Smooth muscle cell (in vitro differentiated cells): ENCODE measurements at regions not wholly inside any gene's neighbourhood (a gene's known extent, or its start where the extent isn't known, plus 50 kb on each side); places are given as distances from the start of the nearest gene placed in this dataset.

Experiments
- DNase-seq: peaks from one replicate; lab custom pipeline; 2025; ENCODE audit not compliant: unreplicated experiment; lab: John Stamatoyannopoulos, UW
- H2AFZ ChIP-seq: fragments of 200-600 bp; sonication (generic); 2 replicates; pipeline ENCODE4 v1.6.0; 2016; ENCODE audit warnings: antibody characterized with exemption, low read depth, mild to moderate bottlenecking
- H3F3A ChIP-seq: fragments of 200-600 bp; sonication (generic); 2 replicates; pipeline ENCODE4 v1.6.0; 2017; ENCODE audit warnings: antibody characterized with exemption, low read depth
- H3K27ac ChIP-seq: fragments of 200-600 bp; sonication (generic); 2 replicates; pipeline ENCODE4 v1.5.1; 2016; ENCODE audit warnings: low read depth, mild to moderate bottlenecking
- H3K27me3 ChIP-seq: fragments of 200-600 bp; sonication (generic); 2 replicates; pipeline ENCODE4 v1.6.1; 2016; ENCODE audit warnings: low read depth, mild to moderate bottlenecking
- H3K36me3 ChIP-seq: fragments of 200-600 bp; sonication (generic); 2 replicates; pipeline ENCODE4 v1.5.1; 2016; ENCODE audit warnings: low read depth
- H3K4me1 ChIP-seq: fragments of 200-600 bp; sonication (generic); 2 replicates; pipeline ENCODE4 v1.5.1; 2016; ENCODE audit warnings: low read depth
- H3K4me2 ChIP-seq: fragments of 200-600 bp; sonication (generic); 2 replicates; pipeline ENCODE4 v1.6.0; 2016; ENCODE audit warnings: mild to moderate bottlenecking
- H3K4me3 ChIP-seq: fragments of 200-600 bp; sonication (generic); 2 replicates; pipeline ENCODE4 v1.5.1; 2016; ENCODE audit warnings: mild to moderate bottlenecking
- H3K79me2 ChIP-seq: fragments of 200-600 bp; sonication (generic); 2 replicates; pipeline ENCODE4 v1.6.0; 2016; ENCODE audit warnings: low read depth, mild to moderate bottlenecking
- H3K9ac ChIP-seq: fragments of 200-600 bp; sonication (generic); 2 replicates; pipeline ENCODE4 v1.6.0; 2016; ENCODE audit warnings: low read depth
- H3K9me3 ChIP-seq: fragments of 200-600 bp; sonication (generic); replicated peaks from 2 replicates; pipeline ENCODE4 v1.5.1; 2016; ENCODE audit warnings: low read depth
- H4K20me1 ChIP-seq: fragments of 200-600 bp; sonication (generic); 2 replicates; pipeline ENCODE4 v1.6.0; 2016; ENCODE audit warnings: low read depth
- CTCF ChIP-seq: fragments of 200-600 bp; sonication (generic); IDR thresholded peaks from 2 replicates; pipeline ENCODE4 v1.5.1; 2017; ENCODE audit warnings: borderline replicate concordance, mild to moderate bottlenecking, antibody characterized with exemption; ENCODE audit not compliant: insufficient read depth, poor library complexity, severe bottlenecking
- WGBS: methylation state at CpG from one replicate; pipeline ENCODE4 v1.1.7; 2016; ENCODE audit warnings: low lambda C conversion rate; 5-methylcytosine and 5-hydroxymethylcytosine counted together

- WGBS, result 100% methylated on average over 1 of the region's 1 CpG
- no peaks in the 10 kb centered on the region for H3K36me3 ChIP-seq
- H3K4me3 ChIP-seq, result no peak overlapping the region
- no peaks in the 10 kb centered on the region for H3K9me3 ChIP-seq
- H3K27ac ChIP-seq, result no peak overlapping the region
- H3K9ac ChIP-seq, result no peak overlapping the region
- H3K79me2 ChIP-seq, result no peaks in the 10 kb centered on the region
- H3K27me3 ChIP-seq, result no peaks in the 10 kb centered on the region
- no peak overlapping the region for H2AFZ ChIP-seq
- DNase-seq, result no peak
- no peaks in the 10 kb centered on the region for H4K20me1 ChIP-seq
- no peak overlapping the region for H3K4me2 ChIP-seq
- H3K4me1 ChIP-seq, result no peaks in the 10 kb centered on the region
- no peak for TF ChIP-seq CTCF
- H3F3A ChIP-seq, result no peaks in the 10 kb centered on the region
Observed at GRCh38 chr3:161800985-161801559, 304.5 kb downstream of the OTOL1 start.

- no peak overlapping the region for H3K9ac ChIP-seq
- no peaks in the 10 kb centered on the region for H3K9me3 ChIP-seq
- no peak for TF ChIP-seq CTCF
- H3K4me3 ChIP-seq, result no peak overlapping the region
- DNase-seq, result no peak
- no peaks in the 10 kb centered on the region for H3K27me3 ChIP-seq
- no peaks in the 10 kb centered on the region for H3K79me2 ChIP-seq
- no peak overlapping the region for H3K27ac ChIP-seq
- H4K20me1 ChIP-seq, result no peaks in the 10 kb centered on the region
- 94% methylated on average over 1 of the region's 1 CpG for WGBS
- no peak overlapping the region for H3K4me2 ChIP-seq
- no peaks in the 10 kb centered on the region for H3K4me1 ChIP-seq
- H2AFZ ChIP-seq, result no peak overlapping the region
- H3K36me3 ChIP-seq, result no peaks in the 10 kb centered on the region
- H3F3A ChIP-seq, result no peaks in the 10 kb centered on the region
Observed at GRCh38 chr3:161818106-161818505, 321.5 kb downstream of the OTOL1 start.

- no peaks in the 10 kb centered on the region for H3F3A ChIP-seq
- no peaks in the 10 kb centered on the region for H3K36me3 ChIP-seq
- H3K27ac ChIP-seq, result no peak overlapping the region
- H2AFZ ChIP-seq, result no peak overlapping the region
- WGBS, result 73% methylated on average over 1 of the region's 1 CpG
- H3K27me3 ChIP-seq, result no peaks in the 10 kb centered on the region
- no peaks in the 10 kb centered on the region for H3K79me2 ChIP-seq
- H3K9ac ChIP-seq, result no peak overlapping the region
- no peak for TF ChIP-seq CTCF
- no peaks in the 10 kb centered on the region for H4K20me1 ChIP-seq
- no peak overlapping the region for H3K4me2 ChIP-seq
- no peak for DNase-seq
- H3K9me3 ChIP-seq, result no peaks in the 10 kb centered on the region
- H3K4me1 ChIP-seq, result no peaks in the 10 kb centered on the region
- H3K4me3 ChIP-seq, result no peak overlapping the region
Observed at GRCh38 chr3:161821591-161821990, 325.0 kb downstream of the OTOL1 start.

- no peak for DNase-seq
- no peak overlapping the region for H3K4me3 ChIP-seq
- no peak for TF ChIP-seq CTCF
- no peak overlapping the region for H2AFZ ChIP-seq
- no peaks in the 10 kb centered on the region for H3K9me3 ChIP-seq
- no peaks in the 10 kb centered on the region for H3F3A ChIP-seq
- no peaks in the 10 kb centered on the region for H3K27me3 ChIP-seq
- H4K20me1 ChIP-seq, result no peaks in the 10 kb centered on the region
- no peaks in the 10 kb centered on the region for H3K4me1 ChIP-seq
- no peak overlapping the region for H3K27ac ChIP-seq
- no peak overlapping the region for H3K9ac ChIP-seq
- H3K79me2 ChIP-seq, result no peaks in the 10 kb centered on the region
- WGBS, result 90% methylated on average over 3 of the region's 3 CpGs
- no peak overlapping the region for H3K4me2 ChIP-seq
- H3K36me3 ChIP-seq, result no peaks in the 10 kb centered on the region
Observed at GRCh38 chr3:161822291-161822690, 325.7 kb downstream of the OTOL1 start.
